K562 (cell line): ENCODE measurements at regions not wholly inside any gene's neighbourhood (a gene's known extent, or its start where the extent isn't known, plus 50 kb on each side); places are given as distances from the start of the nearest gene placed in this dataset.

ENCODE experiments used
- EP300 ChIP-seq: IDR thresholded peaks from 2 replicates; pipeline ENCODE4 v1.6.1; 2012; ENCODE audit warnings: low read length, improper control_type of control experiment
- ESRRB ChIP-seq: fragments of 250-450 bp; sonication (Bioruptor Pico); IDR thresholded peaks from 2 replicates; pipeline ENCODE4 v1.5.0; 2020; ENCODE audit warnings: mild to moderate bottlenecking, moderate library complexity, borderline replicate concordance
- ETV1 ChIP-seq: fragments of 450-650 bp; conservative IDR thresholded peaks from 2 replicates; pipeline ENCODE4 v1.6.1; 2016; ENCODE audit warnings: missing genetic modification characterization, control low read depth, low read depth, missing compliant biosample characterization
- HDAC2 ChIP-seq: fragments of 450-650 bp; IDR thresholded peaks from 2 replicates; pipeline ENCODE4 v1.6.1; 2016; ENCODE audit warnings: mild to moderate bottlenecking
- HNRNPLL ChIP-seq: fragments of 200-400 bp; formaldehyde crosslinking; IDR thresholded peaks from 2 replicates; pipeline ENCODE4 v1.6.1; 2017; ENCODE audit warnings: low read length, low read depth, mild to moderate bottlenecking; ENCODE audit not compliant: poor library complexity, severe bottlenecking
- KAT7 ChIP-seq: sonication (generic); formaldehyde crosslinking; IDR thresholded peaks from 2 replicates; pipeline ENCODE4 v1.8.0; 2022; ENCODE audit warnings: missing genetic modification reagents, mild to moderate bottlenecking, borderline replicate concordance
- MBD2 ChIP-seq: sonication (generic); IDR thresholded peaks from 2 replicates; pipeline ENCODE4 v1.6.1; 2016; ENCODE audit warnings: low read depth, borderline replicate concordance
- NFIC ChIP-seq: fragments of 450-650 bp; IDR thresholded peaks from 2 replicates; pipeline ENCODE4 v1.6.1; 2017; ENCODE audit warnings: mild to moderate bottlenecking, inconsistent platforms
- SMC3 ChIP-seq: conservative IDR thresholded peaks from 2 replicates; pipeline ENCODE4 v1.6.1; 2011; ENCODE audit warnings: low read depth, low read length, improper control_type of control experiment; ENCODE audit not compliant: insufficient read depth
- SNRNP70 ChIP-seq: fragments of 200-400 bp; formaldehyde crosslinking; optimal IDR thresholded peaks from 2 replicates; pipeline ENCODE3; 2017; ENCODE audit warnings: low read depth, low read length
- TEAD1 ChIP-seq, 2 experiments: fragments of 450-650 bp in 1 of 2; sonication (generic) in 1 of 2; formaldehyde crosslinking; IDR thresholded peaks; 2 replicates each; pipeline versions ENCODE4 v1.4.0 to v1.8.0; 2020 to 2022; ENCODE audit warnings: mild to moderate bottlenecking in 2 of 2, missing genetic modification reagents in 1 of 2
- ZZZ3 ChIP-seq: fragments of 450-650 bp; IDR thresholded peaks from 2 replicates; pipeline ENCODE4 v1.6.1; 2016; ENCODE audit warnings: antibody characterized with exemption, mild to moderate bottlenecking, moderate library complexity
- TF ChIP-seq, protein P1 (sequence below), 3 experiments: IDR thresholded peaks in 2 of 3; conservative IDR thresholded peaks in 1 of 3; 2 replicates each; pipeline ENCODE4 v1.5.1; 2011 to 2012; ENCODE audit warnings: low read length in 3 of 3, mild to moderate bottlenecking in 3 of 3, control low read depth in 2 of 3, improper control_type of control experiment in 1 of 3, inconsistent platforms in 1 of 3, low read depth in 1 of 3, mixed read lengths in 1 of 3, moderate library complexity in 1 of 3; ENCODE audit not compliant: insufficient read depth in 2 of 3
- TF ChIP-seq, protein P2 (sequence below): fragments of 250-450 bp; sonication (Bioruptor Pico); IDR thresholded peaks from 2 replicates; pipeline ENCODE4 v1.4.0; 2020
- TF ChIP-seq, protein P3 (sequence below): fragments of 450-650 bp; IDR thresholded peaks from 2 replicates; pipeline ENCODE4 v1.6.1; 2016
- TF ChIP-seq, protein P4 (sequence below): fragments of 450-650 bp; formaldehyde crosslinking; IDR thresholded peaks from 2 replicates; pipeline ENCODE4 v1.4.0; 2020; ENCODE audit warnings: mild to moderate bottlenecking, moderate library complexity
- TF ChIP-seq, protein P5 (sequence below): fragments of 250-450 bp; sonication (Bioruptor Pico); IDR thresholded peaks from 2 replicates; pipeline ENCODE4 v1.8.0; 2022; ENCODE audit warnings: inconsistent platforms, mild to moderate bottlenecking, moderate library complexity, borderline replicate concordance

DNA sequence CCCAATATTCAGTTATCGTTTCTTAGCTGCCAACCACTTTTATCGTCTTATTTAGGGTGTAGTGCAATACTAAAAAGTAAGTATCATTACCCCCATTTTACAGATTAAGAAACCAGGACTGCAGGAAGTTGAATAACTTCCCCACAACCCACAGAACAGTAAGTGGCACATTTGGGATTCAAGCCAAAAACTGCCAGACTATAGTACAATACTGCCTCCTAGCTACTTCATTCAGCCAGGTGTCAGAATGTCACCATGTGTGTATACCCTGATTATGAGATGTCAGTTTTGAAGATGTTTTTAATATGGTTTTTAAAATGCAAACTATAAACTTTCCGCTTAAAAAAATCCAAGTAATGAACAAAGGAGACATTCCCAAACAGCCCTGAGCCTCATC, 74.2 kb upstream of the PROK2 start (continued):
- TF ChIP-seq, protein P1, sequence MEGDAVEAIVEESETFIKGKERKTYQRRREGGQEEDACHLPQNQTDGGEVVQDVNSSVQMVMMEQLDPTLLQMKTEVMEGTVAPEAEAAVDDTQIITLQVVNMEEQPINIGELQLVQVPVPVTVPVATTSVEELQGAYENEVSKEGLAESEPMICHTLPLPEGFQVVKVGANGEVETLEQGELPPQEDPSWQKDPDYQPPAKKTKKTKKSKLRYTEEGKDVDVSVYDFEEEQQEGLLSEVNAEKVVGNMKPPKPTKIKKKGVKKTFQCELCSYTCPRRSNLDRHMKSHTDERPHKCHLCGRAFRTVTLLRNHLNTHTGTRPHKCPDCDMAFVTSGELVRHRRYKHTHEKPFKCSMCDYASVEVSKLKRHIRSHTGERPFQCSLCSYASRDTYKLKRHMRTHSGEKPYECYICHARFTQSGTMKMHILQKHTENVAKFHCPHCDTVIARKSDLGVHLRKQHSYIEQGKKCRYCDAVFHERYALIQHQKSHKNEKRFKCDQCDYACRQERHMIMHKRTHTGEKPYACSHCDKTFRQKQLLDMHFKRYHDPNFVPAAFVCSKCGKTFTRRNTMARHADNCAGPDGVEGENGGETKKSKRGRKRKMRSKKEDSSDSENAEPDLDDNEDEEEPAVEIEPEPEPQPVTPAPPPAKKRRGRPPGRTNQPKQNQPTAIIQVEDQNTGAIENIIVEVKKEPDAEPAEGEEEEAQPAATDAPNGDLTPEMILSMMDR (IDR thresholded peaks at IDR 0.05 in 2 of 3, conservative IDR thresholded peaks at IDR 0.05 in 1 of 3; ENCODE audit: insufficient read depth in 2 of 3, low read depth in 1 of 3, low read length in 3 of 3), result peak; percentile 16 to 69 (median 41); a peak in 4 of 6 replicates
- no peak for TF ChIP-seq EP300
- TF ChIP-seq, protein P2, sequence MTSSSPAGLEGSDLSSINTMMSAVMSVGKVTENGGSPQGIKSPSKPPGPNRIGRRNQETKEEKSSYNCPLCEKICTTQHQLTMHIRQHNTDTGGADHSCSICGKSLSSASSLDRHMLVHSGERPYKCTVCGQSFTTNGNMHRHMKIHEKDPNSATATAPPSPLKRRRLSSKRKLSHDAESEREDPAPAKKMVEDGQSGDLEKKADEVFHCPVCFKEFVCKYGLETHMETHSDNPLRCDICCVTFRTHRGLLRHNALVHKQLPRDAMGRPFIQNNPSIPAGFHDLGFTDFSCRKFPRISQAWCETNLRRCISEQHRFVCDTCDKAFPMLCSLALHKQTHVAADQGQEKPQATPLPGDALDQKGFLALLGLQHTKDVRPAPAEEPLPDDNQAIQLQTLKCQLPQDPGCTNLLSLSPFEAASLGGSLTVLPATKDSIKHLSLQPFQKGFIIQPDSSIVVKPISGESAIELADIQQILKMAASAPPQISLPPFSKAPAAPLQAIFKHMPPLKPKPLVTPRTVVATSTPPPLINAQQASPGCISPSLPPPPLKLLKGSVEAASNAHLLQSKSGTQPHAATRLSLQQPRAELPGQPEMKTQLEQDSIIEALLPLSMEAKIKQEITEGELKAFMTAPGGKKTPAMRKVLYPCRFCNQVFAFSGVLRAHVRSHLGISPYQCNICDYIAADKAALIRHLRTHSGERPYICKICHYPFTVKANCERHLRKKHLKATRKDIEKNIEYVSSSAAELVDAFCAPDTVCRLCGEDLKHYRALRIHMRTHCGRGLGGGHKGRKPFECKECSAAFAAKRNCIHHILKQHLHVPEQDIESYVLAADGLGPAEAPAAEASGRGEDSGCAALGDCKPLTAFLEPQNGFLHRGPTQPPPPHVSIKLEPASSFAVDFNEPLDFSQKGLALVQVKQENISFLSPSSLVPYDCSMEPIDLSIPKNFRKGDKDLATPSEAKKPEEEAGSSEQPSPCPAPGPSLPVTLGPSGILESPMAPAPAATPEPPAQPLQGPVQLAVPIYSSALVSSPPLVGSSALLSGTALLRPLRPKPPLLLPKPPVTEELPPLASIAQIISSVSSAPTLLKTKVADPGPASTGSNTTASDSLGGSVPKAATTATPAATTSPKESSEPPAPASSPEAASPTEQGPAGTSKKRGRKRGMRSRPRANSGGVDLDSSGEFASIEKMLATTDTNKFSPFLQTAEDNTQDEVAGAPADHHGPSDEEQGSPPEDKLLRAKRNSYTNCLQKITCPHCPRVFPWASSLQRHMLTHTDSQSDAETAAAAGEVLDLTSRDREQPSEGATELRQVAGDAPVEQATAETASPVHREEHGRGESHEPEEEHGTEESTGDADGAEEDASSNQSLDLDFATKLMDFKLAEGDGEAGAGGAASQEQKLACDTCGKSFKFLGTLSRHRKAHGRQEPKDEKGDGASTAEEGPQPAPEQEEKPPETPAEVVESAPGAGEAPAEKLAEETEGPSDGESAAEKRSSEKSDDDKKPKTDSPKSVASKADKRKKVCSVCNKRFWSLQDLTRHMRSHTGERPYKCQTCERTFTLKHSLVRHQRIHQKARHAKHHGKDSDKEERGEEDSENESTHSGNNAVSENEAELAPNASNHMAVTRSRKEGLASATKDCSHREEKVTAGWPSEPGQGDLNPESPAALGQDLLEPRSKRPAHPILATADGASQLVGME, result no peak
- no peak for TF ChIP-seq SNRNP70
- no peak for TF ChIP-seq HNRNPLL
- TF ChIP-seq NFIC, result peak; percentile 93
- peak; percentile 52; the same call in 1 of the 2 replicates for TF ChIP-seq ETV1 (tag)
- TF ChIP-seq, protein P3, sequence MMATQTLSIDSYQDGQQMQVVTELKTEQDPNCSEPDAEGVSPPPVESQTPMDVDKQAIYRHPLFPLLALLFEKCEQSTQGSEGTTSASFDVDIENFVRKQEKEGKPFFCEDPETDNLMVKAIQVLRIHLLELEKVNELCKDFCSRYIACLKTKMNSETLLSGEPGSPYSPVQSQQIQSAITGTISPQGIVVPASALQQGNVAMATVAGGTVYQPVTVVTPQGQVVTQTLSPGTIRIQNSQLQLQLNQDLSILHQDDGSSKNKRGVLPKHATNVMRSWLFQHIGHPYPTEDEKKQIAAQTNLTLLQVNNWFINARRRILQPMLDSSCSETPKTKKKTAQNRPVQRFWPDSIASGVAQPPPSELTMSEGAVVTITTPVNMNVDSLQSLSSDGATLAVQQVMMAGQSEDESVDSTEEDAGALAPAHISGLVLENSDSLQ, result 0 out of 2 replicates have a peak, but pooled peaks have one; percentile 9
- TF ChIP-seq SMC3, result 0 out of 2 replicates have a peak, but pooled peaks have one; percentile 21
- no peak for TF ChIP-seq ESRRB (CRISPR knock-in tag)
- TF ChIP-seq KAT7 (CRISPR knock-in tag), result no peak
- TF ChIP-seq MBD2, result no peak
- TF ChIP-seq, protein P4, sequence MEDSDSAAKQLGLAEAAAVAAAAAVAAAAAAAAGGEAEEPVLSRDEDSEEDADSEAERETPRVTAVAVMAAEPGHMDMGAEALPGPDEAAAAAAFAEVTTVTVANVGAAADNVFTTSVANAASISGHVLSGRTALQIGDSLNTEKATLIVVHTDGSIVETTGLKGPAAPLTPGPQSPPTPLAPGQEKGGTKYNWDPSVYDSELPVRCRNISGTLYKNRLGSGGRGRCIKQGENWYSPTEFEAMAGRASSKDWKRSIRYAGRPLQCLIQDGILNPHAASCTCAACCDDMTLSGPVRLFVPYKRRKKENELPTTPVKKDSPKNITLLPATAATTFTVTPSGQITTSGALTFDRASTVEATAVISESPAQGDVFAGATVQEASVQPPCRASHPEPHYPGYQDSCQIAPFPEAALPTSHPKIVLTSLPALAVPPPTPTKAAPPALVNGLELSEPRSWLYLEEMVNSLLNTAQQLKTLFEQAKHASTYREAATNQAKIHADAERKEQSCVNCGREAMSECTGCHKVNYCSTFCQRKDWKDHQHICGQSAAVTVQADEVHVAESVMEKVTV (CRISPR knock-in tag), result peak; percentile 52; the same call in 1 of the 2 replicates
- no peak for TF ChIP-seq ZZZ3
- TF ChIP-seq, protein P5, sequence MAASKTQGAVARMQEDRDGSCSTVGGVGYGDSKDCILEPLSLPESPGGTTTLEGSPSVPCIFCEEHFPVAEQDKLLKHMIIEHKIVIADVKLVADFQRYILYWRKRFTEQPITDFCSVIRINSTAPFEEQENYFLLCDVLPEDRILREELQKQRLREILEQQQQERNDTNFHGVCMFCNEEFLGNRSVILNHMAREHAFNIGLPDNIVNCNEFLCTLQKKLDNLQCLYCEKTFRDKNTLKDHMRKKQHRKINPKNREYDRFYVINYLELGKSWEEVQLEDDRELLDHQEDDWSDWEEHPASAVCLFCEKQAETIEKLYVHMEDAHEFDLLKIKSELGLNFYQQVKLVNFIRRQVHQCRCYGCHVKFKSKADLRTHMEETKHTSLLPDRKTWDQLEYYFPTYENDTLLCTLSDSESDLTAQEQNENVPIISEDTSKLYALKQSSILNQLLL, result no peak
- TF ChIP-seq HDAC2, result no peak
- TF ChIP-seq TEAD1 (CRISPR knock-in tag; IDR thresholded peaks at IDR 0.05), result no peak
